ENCODE measurements at regions not wholly inside any gene's neighbourhood (a gene's known extent, or its start where the extent isn't known, plus 50 kb on each side); places are given as distances from the start of the nearest gene placed in this dataset.

DNA sequence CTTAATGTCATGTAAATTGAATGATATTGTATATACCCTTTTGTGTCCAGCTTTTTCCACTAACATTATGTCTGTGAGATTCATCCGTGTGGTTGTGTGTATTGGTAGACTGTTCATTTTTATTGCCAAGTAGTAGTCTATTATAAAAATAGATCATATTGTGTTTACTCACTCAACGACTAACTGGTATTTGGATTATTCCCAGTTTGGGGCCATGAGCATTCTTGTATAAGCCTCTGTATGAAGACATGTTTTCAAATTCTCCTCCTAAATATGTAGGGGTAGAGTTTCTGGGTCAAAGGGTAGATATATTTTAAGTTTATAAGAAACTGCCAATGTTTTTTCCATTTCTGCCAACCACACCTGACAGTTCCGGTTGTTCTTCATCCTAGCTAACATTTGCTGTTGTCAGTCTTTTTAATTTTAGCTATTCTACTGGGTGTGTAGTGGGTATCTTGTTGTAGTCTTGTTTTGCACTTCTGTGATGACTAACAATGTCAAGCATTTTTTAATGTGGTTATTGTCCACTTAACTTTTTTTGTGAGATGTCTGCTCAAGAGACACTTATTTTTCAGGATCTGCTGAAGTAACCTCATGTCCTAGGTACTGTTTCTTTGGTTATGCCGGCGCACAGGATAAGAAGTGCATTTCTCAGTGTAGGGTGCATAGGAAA lies 93.2 kb downstream of the DACT1 start (continued):
- TF ChIP-seq, protein P1, sequence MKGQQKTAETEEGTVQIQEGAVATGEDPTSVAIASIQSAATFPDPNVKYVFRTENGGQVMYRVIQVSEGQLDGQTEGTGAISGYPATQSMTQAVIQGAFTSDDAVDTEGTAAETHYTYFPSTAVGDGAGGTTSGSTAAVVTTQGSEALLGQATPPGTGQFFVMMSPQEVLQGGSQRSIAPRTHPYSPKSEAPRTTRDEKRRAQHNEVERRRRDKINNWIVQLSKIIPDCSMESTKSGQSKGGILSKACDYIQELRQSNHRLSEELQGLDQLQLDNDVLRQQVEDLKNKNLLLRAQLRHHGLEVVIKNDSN (IDR thresholded peaks at IDR 0.05; ENCODE audit: borderline replicate concordance, low read depth) = no peak
- TF ChIP-seq POLR2AphosphoS5 (IDR thresholded peaks at IDR 0.05; ENCODE audit: low read depth, low read length) = no peak
- TF ChIP-seq FOXM1 (IDR thresholded peaks at IDR 0.05; ENCODE audit: low read depth) = no peak
- TF ChIP-seq SMC3 (IDR thresholded peaks at IDR 0.05; ENCODE audit: low read depth, low read length) = no peak
- TF ChIP-seq FOXJ3 (CRISPR knock-in tag; IDR thresholded peaks at IDR 0.05) = no peak
- TF ChIP-seq EP300 (IDR thresholded peaks at IDR 0.05; ENCODE audit: borderline replicate concordance in 1 of 2, low read depth in 1 of 2, low read length in 1 of 2) = no peak
- no peak for TF ChIP-seq TAF1 (IDR thresholded peaks at IDR 0.05; ENCODE audit: borderline replicate concordance, low read depth, low read length)

DNA sequence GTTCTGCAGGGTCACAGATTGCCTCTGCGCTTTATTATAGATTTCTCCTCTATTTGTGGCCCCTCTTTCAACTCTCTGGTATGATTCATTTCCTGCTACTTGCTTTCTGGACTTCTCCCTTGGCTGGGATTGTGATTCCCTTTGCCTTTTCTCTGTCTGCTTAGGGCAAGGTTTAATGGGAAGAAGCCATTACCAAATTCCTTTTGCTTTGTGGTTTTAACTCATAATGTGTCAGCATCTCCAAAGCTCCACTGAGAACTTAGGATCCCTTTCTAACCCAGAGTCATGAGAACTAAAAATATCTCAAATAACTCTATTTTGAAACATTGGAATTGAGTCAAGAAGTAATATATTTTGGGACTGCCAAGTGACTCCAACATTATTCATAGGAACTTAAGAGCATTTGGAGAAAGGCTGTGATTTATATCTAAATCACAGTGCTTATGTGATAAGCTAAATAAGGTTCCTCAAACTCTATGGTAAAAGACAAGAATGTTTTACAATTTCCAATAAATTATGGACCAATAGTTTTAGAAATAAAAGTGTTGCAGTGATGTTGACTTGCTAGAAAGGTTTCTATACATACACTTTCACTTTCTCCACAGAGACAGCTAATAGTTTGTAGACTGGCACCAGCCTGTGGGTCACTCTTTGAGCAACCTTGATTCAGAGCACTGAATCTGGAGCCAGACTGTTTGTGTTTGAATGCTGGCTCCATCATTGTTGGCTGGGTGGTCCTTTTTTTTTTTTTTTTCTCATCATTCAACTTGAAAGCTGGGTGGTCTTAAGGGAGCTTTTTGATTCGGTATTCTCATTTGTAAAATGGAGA lies 93.9 kb downstream of the DACT1 start:
- ChIA-PET POLR2A (interaction anchor here (0.6 kb wide), 1 partner anchor 22 kb away, joined by 3 read pairs; no protein-coding TSS in a partner anchor), CTCF (interaction anchor here (3.2 kb wide), 1 partner anchor 230 kb away, joined by 9 read pairs; no protein-coding TSS in a partner anchor)
- Histone ChIP-seq H3K9me3 (no peaks in the 10 kb centered on the region), H3K27me3 (ENCODE audit: insufficient read depth) (no peaks in the 10 kb centered on the region), H3K79me2 (ENCODE audit: insufficient read depth) (no peaks in the 10 kb centered on the region), H3K4me2 (peak overlapping the region; percentile 66), H2AFZ (ENCODE audit: low read depth) (no peak overlapping the region), H3K9ac (peak overlapping the region; percentile 51; the same call in 1 of the 2 replicates), H3K9me2 (no peaks in the 10 kb centered on the region), H3K4me3 (ENCODE audit: low read depth in 2 of 2, low read length in 1 of 2) (no peak overlapping the region), H3K36me3 (replicated peaks in 1 of 2; ENCODE audit: control insufficient read depth in 1 of 2, insufficient read depth in 2 of 2, low read length in 1 of 2) (no peaks in the 10 kb centered on the region), H3F3A (replicated peaks; ENCODE audit: insufficient read depth) (peaks cover 30% of the 10 kb centered on the region), H3K27ac (ENCODE audit: low read depth in 2 of 2, low read length in 1 of 2) (peak overlapping the region; percentile 79 to 99; a peak in 3 of 4 replicates), H4K20me1 (ENCODE audit: insufficient read depth) (no peaks in the 10 kb centered on the region), H3K4me1 (ENCODE audit: control insufficient read depth in 1 of 2, insufficient read depth in 2 of 2, low read depth in 1 of 2, low read length in 1 of 2) (peaks cover 0 to 13% of the 10 kb centered on the region in 2 experiments; a peak in 2 of 4 replicates)
- WGBS (ENCODE audit: low lambda C conversion rate) = 52% methylated on average over 2 of the region's 2 CpGs
- no peak for DNase-seq
- TF ChIP-seq RAD21 (IDR thresholded peaks at IDR 0.05; ENCODE audit: low read length) = no peak
- TF ChIP-seq TCF12 (IDR thresholded peaks at IDR 0.05) = peak; percentile 97
- TF ChIP-seq POLR2AphosphoS5 (IDR thresholded peaks at IDR 0.05; ENCODE audit: low read depth, low read length) = peak; percentile 67; the same call in 1 of the 2 replicates
- TF ChIP-seq GATA2 (CRISPR knock-in tag; IDR thresholded peaks at IDR 0.05) = no peak
- peak; percentile 37; the same call in 1 of the 2 replicates for TF ChIP-seq GABPA (IDR thresholded peaks at IDR 0.05; ENCODE audit: low read depth)
- TF ChIP-seq NRF1 (IDR thresholded peaks at IDR 0.05; ENCODE audit: low read depth, low read length) = no peak
- peak; percentile 95 for TF ChIP-seq FOXM1 (IDR thresholded peaks at IDR 0.05; ENCODE audit: low read depth)
- TF ChIP-seq, protein P2, sequence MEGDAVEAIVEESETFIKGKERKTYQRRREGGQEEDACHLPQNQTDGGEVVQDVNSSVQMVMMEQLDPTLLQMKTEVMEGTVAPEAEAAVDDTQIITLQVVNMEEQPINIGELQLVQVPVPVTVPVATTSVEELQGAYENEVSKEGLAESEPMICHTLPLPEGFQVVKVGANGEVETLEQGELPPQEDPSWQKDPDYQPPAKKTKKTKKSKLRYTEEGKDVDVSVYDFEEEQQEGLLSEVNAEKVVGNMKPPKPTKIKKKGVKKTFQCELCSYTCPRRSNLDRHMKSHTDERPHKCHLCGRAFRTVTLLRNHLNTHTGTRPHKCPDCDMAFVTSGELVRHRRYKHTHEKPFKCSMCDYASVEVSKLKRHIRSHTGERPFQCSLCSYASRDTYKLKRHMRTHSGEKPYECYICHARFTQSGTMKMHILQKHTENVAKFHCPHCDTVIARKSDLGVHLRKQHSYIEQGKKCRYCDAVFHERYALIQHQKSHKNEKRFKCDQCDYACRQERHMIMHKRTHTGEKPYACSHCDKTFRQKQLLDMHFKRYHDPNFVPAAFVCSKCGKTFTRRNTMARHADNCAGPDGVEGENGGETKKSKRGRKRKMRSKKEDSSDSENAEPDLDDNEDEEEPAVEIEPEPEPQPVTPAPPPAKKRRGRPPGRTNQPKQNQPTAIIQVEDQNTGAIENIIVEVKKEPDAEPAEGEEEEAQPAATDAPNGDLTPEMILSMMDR (IDR thresholded peaks at IDR 0.05) = no peak
- TF ChIP-seq NFIC (IDR thresholded peaks at IDR 0.05; ENCODE audit: borderline replicate concordance) = peak; percentile 98
- TF ChIP-seq CHD2 (IDR thresholded peaks at IDR 0.05; ENCODE audit: low read length, partially characterized antibody) = no peak
- peak; percentile 89 for TF ChIP-seq FOSL2 (IDR thresholded peaks at IDR 0.05; ENCODE audit: borderline replicate concordance, low read depth)
- peak; percentile 95 for TF ChIP-seq JUND (IDR thresholded peaks at IDR 0.05)
- TF ChIP-seq, protein P3, sequence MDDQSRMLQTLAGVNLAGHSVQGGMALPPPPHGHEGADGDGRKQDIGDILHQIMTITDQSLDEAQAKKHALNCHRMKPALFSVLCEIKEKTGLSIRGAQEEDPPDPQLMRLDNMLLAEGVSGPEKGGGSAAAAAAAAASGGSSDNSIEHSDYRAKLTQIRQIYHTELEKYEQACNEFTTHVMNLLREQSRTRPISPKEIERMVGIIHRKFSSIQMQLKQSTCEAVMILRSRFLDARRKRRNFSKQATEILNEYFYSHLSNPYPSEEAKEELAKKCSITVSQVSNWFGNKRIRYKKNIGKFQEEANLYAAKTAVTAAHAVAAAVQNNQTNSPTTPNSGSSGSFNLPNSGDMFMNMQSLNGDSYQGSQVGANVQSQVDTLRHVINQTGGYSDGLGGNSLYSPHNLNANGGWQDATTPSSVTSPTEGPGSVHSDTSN (IDR thresholded peaks at IDR 0.05) = peak; percentile 95
- TF ChIP-seq RFX5 (IDR thresholded peaks at IDR 0.05; ENCODE audit: low read length) = no peak
- TF ChIP-seq EZH2phosphoT487 (IDR thresholded peaks at IDR 0.05; ENCODE audit: borderline replicate concordance, low read depth) = no peak
- TF ChIP-seq SMC3 (IDR thresholded peaks at IDR 0.05; ENCODE audit: low read depth, low read length) = no peak; the same call in 1 of the 2 replicates
- peak; percentile 98 for TF ChIP-seq TEAD4 (IDR thresholded peaks at IDR 0.05; ENCODE audit: borderline replicate concordance, insufficient read depth)
- TF ChIP-seq, protein P4, sequence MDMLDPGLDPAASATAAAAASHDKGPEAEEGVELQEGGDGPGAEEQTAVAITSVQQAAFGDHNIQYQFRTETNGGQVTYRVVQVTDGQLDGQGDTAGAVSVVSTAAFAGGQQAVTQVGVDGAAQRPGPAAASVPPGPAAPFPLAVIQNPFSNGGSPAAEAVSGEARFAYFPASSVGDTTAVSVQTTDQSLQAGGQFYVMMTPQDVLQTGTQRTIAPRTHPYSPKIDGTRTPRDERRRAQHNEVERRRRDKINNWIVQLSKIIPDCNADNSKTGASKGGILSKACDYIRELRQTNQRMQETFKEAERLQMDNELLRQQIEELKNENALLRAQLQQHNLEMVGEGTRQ (IDR thresholded peaks at IDR 0.05; ENCODE audit: borderline replicate concordance, low read depth, low read length) = no peak
- TF ChIP-seq, protein P5, sequence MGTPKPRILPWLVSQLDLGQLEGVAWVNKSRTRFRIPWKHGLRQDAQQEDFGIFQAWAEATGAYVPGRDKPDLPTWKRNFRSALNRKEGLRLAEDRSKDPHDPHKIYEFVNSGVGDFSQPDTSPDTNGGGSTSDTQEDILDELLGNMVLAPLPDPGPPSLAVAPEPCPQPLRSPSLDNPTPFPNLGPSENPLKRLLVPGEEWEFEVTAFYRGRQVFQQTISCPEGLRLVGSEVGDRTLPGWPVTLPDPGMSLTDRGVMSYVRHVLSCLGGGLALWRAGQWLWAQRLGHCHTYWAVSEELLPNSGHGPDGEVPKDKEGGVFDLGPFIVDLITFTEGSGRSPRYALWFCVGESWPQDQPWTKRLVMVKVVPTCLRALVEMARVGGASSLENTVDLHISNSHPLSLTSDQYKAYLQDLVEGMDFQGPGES (IDR thresholded peaks at IDR 0.05; ENCODE audit: low read depth, low read length) = no peak
- TF ChIP-seq SIN3A (IDR thresholded peaks at IDR 0.05; ENCODE audit: borderline replicate concordance, low read depth, low read length) = 0 out of 2 replicates have a peak, but pooled peaks have one; percentile 59
